GM18861 (cell line): ENCODE measurements at regions not wholly inside any gene's neighbourhood (a gene's known extent, or its start where the extent isn't known, plus 50 kb on each side); places are given as distances from the start of the nearest gene placed in this dataset.
"Not testable (repeated sequence)": the region's sequence is repeated elsewhere in the genome, so short reads cannot be mapped to it uniquely, and the experiment has no call there.

Experiments
- ATAC-seq: cut with Tn5 transposase; IDR thresholded peaks from one replicate; pipeline ENCODE4 v1.9.1; 2021; ENCODE audit not compliant: unreplicated experiment

- ATAC-seq = no peak
Observed at GRCh38 chr15:98548139-98548971, 100.0 kb upstream of the IGF1R start.

- ATAC-seq = no peak
Observed at GRCh38 chr15:98549003-98549402, 99.3 kb upstream of the IGF1R start.

GRCh38 chr15:98549741-98550140 lies 98.6 kb upstream of the IGF1R start:
- ATAC-seq = no peak

- not testable (repeated sequence) for ATAC-seq
Observed at GRCh38 chr15:98550363-98550762, 98.0 kb upstream of the IGF1R start.

GRCh38 chr15:98551936-98552562 lies 96.3 kb upstream of the IGF1R start:
- no peak for ATAC-seq

GRCh38 chr15:98554272-98555172 lies 93.8 kb upstream of the IGF1R start:
- ATAC-seq = no peak

- ATAC-seq = no peak
Observed at GRCh38 chr15:98555173-98555515, 93.2 kb upstream of the IGF1R start.

- ATAC-seq = no peak
Observed at GRCh38 chr15:98556321-98556720, 92.0 kb upstream of the IGF1R start.

GRCh38 chr15:98560338-98560737 lies 88.0 kb upstream of the IGF1R start:
- ATAC-seq = no peak

GRCh38 chr15:98561169-98561941 lies 87.0 kb upstream of the IGF1R start:
- ATAC-seq = no peak

- no peak for ATAC-seq
Observed at GRCh38 chr15:98562331-98562937, 85.9 kb upstream of the IGF1R start.

GRCh38 chr15:98565566-98565965 lies 82.8 kb upstream of the IGF1R start:
- no peak for ATAC-seq

- ATAC-seq = no peak
Observed at GRCh38 chr15:98567951-98568350, 80.4 kb upstream of the IGF1R start.

GRCh38 chr15:98568382-98569017 lies 79.8 kb upstream of the IGF1R start:
- ATAC-seq = no peak

- no peak for ATAC-seq
Observed at GRCh38 chr15:98570119-98570518, 78.2 kb upstream of the IGF1R start.

GRCh38 chr15:98580572-98580971 lies 67.8 kb upstream of the IGF1R start:
- no peak for ATAC-seq

GRCh38 chr15:98581715-98582114 lies 66.6 kb upstream of the IGF1R start:
- no peak for ATAC-seq

GRCh38 chr15:98582900-98583554 lies 65.3 kb upstream of the IGF1R start:
- ATAC-seq = no peak

- ATAC-seq = no peak
Observed at GRCh38 chr15:98583771-98584430, 64.4 kb upstream of the IGF1R start.
